HFFc6 (cell line): ENCODE measurements at regions not wholly inside any gene's neighbourhood (a gene's known extent, or its start where the extent isn't known, plus 50 kb on each side); places are given as distances from the start of the nearest gene placed in this dataset.

Experiments
- DNase-seq: peaks from one replicate; pipeline ENCODE4 v3.0.0-alpha.2; 2018
- H3K27ac Mint-ChIP-seq: 2 replicates; pipeline ENCODE4 v1.8.0; 2020; ENCODE audit warnings: mild to moderate bottlenecking, mixed read lengths
- H3K27me3 Mint-ChIP-seq: 2 replicates; pipeline ENCODE4 v1.8.0; 2021; ENCODE audit warnings: mild to moderate bottlenecking, moderate library complexity, mixed read lengths; ENCODE audit not compliant: insufficient read depth
- H3K36me3 Mint-ChIP-seq: 2 replicates; pipeline ENCODE4 v1.8.0; 2021; ENCODE audit warnings: low read depth, mixed read lengths
- H3K4me1 Mint-ChIP-seq: 2 replicates; pipeline ENCODE4 v1.8.0; 2020; ENCODE audit warnings: low read depth, mixed read lengths
- H3K4me3 Mint-ChIP-seq: 2 replicates; pipeline ENCODE4 v1.8.0; 2020; ENCODE audit warnings: mild to moderate bottlenecking, moderate library complexity, mixed read lengths
- H3K9me3 Mint-ChIP-seq: 2 replicates; pipeline ENCODE4 v1.8.0; 2020; ENCODE audit warnings: mild to moderate bottlenecking, mixed read lengths
- CTCF ChIP-seq: fragments of 200-600 bp; sonication (generic); IDR thresholded peaks from 2 replicates; pipeline ENCODE4 v1.5.0; 2021; ENCODE audit warnings: antibody characterized with exemption, mild to moderate bottlenecking

GRCh38 chr2:221200184-221200839, 371.8 kb downstream of the EPHA4 start:
- Mint-ChIP-seq H3K27me3 (no peaks in the 10 kb centered on the region), H3K36me3 (no peaks in the 10 kb centered on the region)

GRCh38 chr2:221202431-221202830, 369.7 kb downstream of the EPHA4 start:
- H3K27ac Mint-ChIP-seq, result no peak overlapping the region
- no peaks in the 10 kb centered on the region for H3K27me3 Mint-ChIP-seq
- no peak overlapping the region for H3K4me3 Mint-ChIP-seq

More at GRCh38 chr2:221200184-221200839, 371.8 kb downstream of the EPHA4 start:
- Mint-ChIP-seq H3K4me3 (no peak overlapping the region), H3K27ac (no peak overlapping the region), H3K9me3 (no peaks in the 10 kb centered on the region), H3K4me1 (no peaks in the 10 kb centered on the region)
- TF ChIP-seq CTCF, result no peak
- no peak for DNase-seq

GRCh38 chr2:221203125-221203524, 369.0 kb downstream of the EPHA4 start:
- Mint-ChIP-seq H3K9me3 (no peaks in the 10 kb centered on the region), H3K36me3 (no peaks in the 10 kb centered on the region), H3K4me3 (no peak overlapping the region), H3K27ac (no peak overlapping the region), H3K4me1 (no peaks in the 10 kb centered on the region), H3K27me3 (no peaks in the 10 kb centered on the region)
- no peak for TF ChIP-seq CTCF
- DNase-seq, result no peak

More at GRCh38 chr2:221202431-221202830, 369.7 kb downstream of the EPHA4 start:
- Mint-ChIP-seq H3K4me1 (no peaks in the 10 kb centered on the region), H3K36me3 (no peaks in the 10 kb centered on the region), H3K9me3 (no peaks in the 10 kb centered on the region)
- TF ChIP-seq CTCF, result no peak
- no peak for DNase-seq

GRCh38 chr2:221203856-221204255, 368.2 kb downstream of the EPHA4 start:
- no peak for DNase-seq
- H3K9me3 Mint-ChIP-seq, result peaks cover 6% of the 10 kb centered on the region; the same call in 1 of the 2 replicates
- no peaks in the 10 kb centered on the region for H3K36me3 Mint-ChIP-seq
- TF ChIP-seq CTCF, result no peak
- H3K4me3 Mint-ChIP-seq, result no peak overlapping the region
- H3K27ac Mint-ChIP-seq, result no peak overlapping the region
- H3K4me1 Mint-ChIP-seq, result no peaks in the 10 kb centered on the region
- no peaks in the 10 kb centered on the region for H3K27me3 Mint-ChIP-seq

GRCh38 chr2:221204699-221205098, 367.4 kb downstream of the EPHA4 start:
- Mint-ChIP-seq H3K9me3 (peaks cover 13% of the 10 kb centered on the region), H3K27ac (no peak overlapping the region), H3K36me3 (no peaks in the 10 kb centered on the region), H3K27me3 (no peaks in the 10 kb centered on the region), H3K4me1 (no peaks in the 10 kb centered on the region), H3K4me3 (no peak overlapping the region)
- no peak for DNase-seq
- TF ChIP-seq CTCF, result no peak
